Colonic mucosa (tissue), 4 donors: ENCODE measurements at regions not wholly inside any gene's neighbourhood (a gene's known extent, or its start where the extent isn't known, plus 50 kb on each side); places are given as distances from the start of the nearest gene placed in this dataset.

Source experiments
- DNase-seq: peaks from one replicate; pipeline ENCODE4 v3.0.0-alpha.2; 2020
- H3K27ac ChIP-seq: fragments of 200-600 bp; one replicate; pipeline ENCODE4 v1.8.0; 2021
- H3K27me3 ChIP-seq: fragments of 200-600 bp; one replicate; pipeline ENCODE4 v1.8.0; 2021
- H3K36me3 ChIP-seq: fragments of 200-600 bp; one replicate; pipeline ENCODE4 v1.8.0; 2021
- H3K4me1 ChIP-seq: fragments of 200-600 bp; one replicate; pipeline ENCODE4 v1.8.0; 2021; ENCODE audit warnings: mild to moderate bottlenecking
- H3K4me3 ChIP-seq: fragments of 200-600 bp; one replicate; pipeline ENCODE4 v1.8.0; 2021
- H3K9ac ChIP-seq, 2 donors: one replicate each; pipeline ENCODE4 v1.7.0; 2013; ENCODE audit warnings: control low read depth in 2 of 2, low read depth in 2 of 2, low read length in 2 of 2
- H3K9me3 ChIP-seq: fragments of 200-600 bp; one replicate; pipeline ENCODE4 v1.8.0; 2021
- intact Hi-C: fragments of 100-400 bp; cut with DNase I; formaldehyde crosslinking; loops from one replicate; pipeline ENCODE4 v1.14.1; 2022
- TF ChIP-seq, protein P1 (sequence below): fragments of 200-600 bp; IDR thresholded peaks from one replicate; pipeline ENCODE4 v1.8.0; 2022; ENCODE audit warnings: antibody characterized with exemption, mild to moderate bottlenecking
- donor health status: healthy.
- donor health status: DM: no; HTN: no; CAD: no.
- donor health status: DM: no; HTN: no; CAD: no.

DNA sequence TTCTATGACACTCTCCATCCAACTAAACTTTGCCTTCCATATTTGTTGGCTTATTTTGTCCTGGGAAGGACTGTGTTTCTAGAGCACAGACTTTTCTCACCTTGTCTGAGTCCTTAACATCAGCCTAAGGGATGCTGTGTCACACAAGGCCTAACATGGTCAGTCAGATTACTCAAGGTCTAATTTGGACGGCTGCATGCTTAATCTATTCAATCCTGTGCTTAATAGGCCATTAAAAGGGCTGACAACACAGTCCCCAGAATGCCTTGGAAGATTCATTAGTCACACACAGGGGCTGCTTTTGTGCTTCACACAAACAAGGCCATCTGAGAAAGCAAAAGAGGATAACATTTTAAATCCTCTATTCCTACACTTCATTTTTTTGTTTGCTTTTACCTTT, 84.0 kb downstream of the DYNAP start:
- Histone ChIP-seq H3K27ac (no peak overlapping the region), H3K36me3 (no peaks in the 10 kb centered on the region), H3K9ac (no peak overlapping the region), H3K4me1 (no peaks in the 10 kb centered on the region), H3K4me3 (no peak overlapping the region), H3K27me3 (no peaks in the 10 kb centered on the region), H3K9me3 (no peaks in the 10 kb centered on the region)
- intact Hi-C loops = loop anchor here (10.0 kb wide), 1 partner anchor 230 kb away; no protein-coding TSS in a partner anchor
- DNase-seq = no peak
- TF ChIP-seq, protein P1, sequence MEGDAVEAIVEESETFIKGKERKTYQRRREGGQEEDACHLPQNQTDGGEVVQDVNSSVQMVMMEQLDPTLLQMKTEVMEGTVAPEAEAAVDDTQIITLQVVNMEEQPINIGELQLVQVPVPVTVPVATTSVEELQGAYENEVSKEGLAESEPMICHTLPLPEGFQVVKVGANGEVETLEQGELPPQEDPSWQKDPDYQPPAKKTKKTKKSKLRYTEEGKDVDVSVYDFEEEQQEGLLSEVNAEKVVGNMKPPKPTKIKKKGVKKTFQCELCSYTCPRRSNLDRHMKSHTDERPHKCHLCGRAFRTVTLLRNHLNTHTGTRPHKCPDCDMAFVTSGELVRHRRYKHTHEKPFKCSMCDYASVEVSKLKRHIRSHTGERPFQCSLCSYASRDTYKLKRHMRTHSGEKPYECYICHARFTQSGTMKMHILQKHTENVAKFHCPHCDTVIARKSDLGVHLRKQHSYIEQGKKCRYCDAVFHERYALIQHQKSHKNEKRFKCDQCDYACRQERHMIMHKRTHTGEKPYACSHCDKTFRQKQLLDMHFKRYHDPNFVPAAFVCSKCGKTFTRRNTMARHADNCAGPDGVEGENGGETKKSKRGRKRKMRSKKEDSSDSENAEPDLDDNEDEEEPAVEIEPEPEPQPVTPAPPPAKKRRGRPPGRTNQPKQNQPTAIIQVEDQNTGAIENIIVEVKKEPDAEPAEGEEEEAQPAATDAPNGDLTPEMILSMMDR = no peak

DNA sequence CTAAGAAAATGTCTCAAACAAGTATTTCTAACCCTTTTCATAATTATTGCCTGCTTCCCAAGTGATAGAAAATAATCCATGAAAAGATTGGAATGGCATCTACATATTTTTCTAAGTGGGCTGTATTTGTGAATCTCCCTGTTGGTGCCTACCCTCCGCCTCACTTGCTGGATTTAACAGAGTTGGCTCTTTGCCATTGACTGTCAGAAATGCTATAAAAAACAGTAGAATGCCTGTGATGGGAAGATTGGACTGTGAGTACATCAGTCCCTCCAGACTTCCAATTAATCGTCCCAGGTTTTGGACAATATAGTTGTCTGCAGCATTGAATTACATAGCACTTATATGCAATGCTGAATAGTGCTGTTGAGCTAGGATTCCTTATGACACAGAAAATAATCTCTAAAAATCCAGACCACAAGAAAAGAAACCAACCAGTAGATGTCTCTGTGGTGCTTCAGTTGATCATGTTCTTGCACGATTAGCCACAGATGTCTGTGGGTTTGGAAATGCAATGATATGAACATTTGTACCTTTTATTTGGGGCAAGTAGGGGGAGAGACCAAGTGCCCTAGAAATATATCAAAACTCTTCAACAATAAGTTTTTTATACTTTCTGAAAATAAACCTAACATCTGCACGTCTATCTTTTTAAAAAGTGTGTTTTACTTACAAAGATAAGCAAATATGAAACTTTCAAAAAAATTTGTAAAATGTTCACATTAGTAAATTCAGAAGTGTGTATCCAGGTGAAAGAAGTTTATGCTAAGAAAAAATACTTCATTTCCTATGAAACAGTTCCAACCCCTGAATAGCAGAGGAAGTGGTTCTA, 88.5 kb downstream of the DYNAP start:
- DNase-seq = peak; percentile 25
- Histone ChIP-seq H3K27ac (no peak overlapping the region), H3K36me3 (no peaks in the 10 kb centered on the region), H3K9ac (no peak overlapping the region), H3K9me3 (no peaks in the 10 kb centered on the region), H3K4me3 (no peak overlapping the region), H3K4me1 (no peaks in the 10 kb centered on the region), H3K27me3 (no peaks in the 10 kb centered on the region)
- intact Hi-C loops = loop anchor here (1.0 to 10.0 kb wide), 2 partner anchors 235 to 304 kb away; no protein-coding TSS in a partner anchor
- TF ChIP-seq, protein P1 = peak; percentile 38

DNA sequence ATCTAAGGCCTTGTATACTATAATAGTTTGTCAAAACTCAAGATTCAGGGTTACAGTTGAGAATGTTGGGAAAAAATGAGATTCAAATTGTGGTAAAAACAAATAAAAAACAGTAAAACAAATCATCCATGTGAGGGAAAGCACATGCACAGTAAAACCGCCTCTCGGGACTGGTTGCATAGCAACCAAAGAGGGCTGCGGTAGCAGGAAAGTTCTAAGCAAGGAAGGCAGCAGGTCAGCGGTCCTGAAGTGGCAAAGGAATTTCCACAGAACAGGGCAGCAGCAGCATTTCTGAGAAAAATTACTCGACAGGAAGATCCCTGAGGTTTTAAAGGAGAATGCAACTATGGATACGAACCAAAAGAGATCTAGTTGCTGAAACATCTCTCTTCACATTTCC, 93.7 kb downstream of the DYNAP start:
- H3K4me1 ChIP-seq = no peaks in the 10 kb centered on the region
- H3K27ac ChIP-seq = no peak overlapping the region
- intact Hi-C loops = no loop called here
- H3K4me3 ChIP-seq = no peak overlapping the region
- no peak overlapping the region for H3K9ac ChIP-seq
- H3K27me3 ChIP-seq = no peaks in the 10 kb centered on the region
- DNase-seq = no peak
- no peaks in the 10 kb centered on the region for H3K9me3 ChIP-seq
- TF ChIP-seq, protein P1 = no peak
- no peaks in the 10 kb centered on the region for H3K36me3 ChIP-seq

DNA sequence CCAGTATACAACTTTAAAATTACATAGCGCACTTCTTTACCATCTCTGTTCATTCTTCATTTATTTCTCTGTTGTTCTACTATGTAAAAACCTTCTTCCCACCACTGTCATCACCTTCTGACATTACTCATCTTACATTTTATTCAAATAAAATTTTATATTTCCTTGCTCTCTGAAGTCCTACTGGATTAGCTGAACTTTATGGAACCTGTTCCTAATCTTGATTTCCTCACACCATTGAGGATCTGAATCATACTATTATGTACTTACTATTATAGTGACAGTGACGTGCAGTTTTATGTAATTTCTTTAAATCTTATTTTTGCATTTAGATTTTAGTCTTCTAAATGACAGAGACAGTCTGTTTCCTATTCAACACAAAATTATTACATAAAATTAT, 98.3 kb downstream of the DYNAP start:
- no peaks in the 10 kb centered on the region for H3K4me1 ChIP-seq

DNA sequence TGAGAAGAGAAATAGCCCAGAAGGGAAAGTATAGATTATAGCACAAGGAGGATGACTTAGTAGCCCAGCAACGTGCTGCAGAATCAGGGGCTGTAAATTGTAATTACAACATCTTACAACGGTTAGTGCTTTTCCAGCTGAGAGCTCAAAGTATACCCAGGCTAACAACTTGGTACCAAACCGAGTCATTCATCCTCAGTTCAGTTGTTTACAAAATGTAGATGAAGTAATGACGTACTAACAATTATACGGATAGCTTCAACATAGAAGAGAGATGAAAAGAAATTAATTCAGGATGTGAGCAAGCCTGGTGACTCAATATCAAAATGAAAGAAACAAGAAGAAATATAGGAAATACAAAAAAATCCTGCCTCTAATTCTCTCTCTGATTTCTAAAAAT, 99.2 kb downstream of the DYNAP start:
- H3K9ac ChIP-seq = no peak overlapping the region
- TF ChIP-seq, protein P1 = no peak
- intact Hi-C loops = no loop called here
- H3K4me1 ChIP-seq = no peaks in the 10 kb centered on the region
- H3K27ac ChIP-seq = no peak overlapping the region
- H3K36me3 ChIP-seq = no peaks in the 10 kb centered on the region
- no peaks in the 10 kb centered on the region for H3K27me3 ChIP-seq
- DNase-seq = no peak
- H3K9me3 ChIP-seq = no peaks in the 10 kb centered on the region
- H3K4me3 ChIP-seq = no peak overlapping the region

More for the DNA sequence above, 98.3 kb downstream of the DYNAP start:
- H3K4me3 ChIP-seq = no peak overlapping the region
- no peak for DNase-seq
- H3K27ac ChIP-seq = no peak overlapping the region
- no peak overlapping the region for H3K9ac ChIP-seq
- no peaks in the 10 kb centered on the region for H3K36me3 ChIP-seq
- no peaks in the 10 kb centered on the region for H3K9me3 ChIP-seq
- TF ChIP-seq, protein P1 = no peak
- no peaks in the 10 kb centered on the region for H3K27me3 ChIP-seq
- intact Hi-C loops = no loop called here
